Progenitor cell of endocrine pancreas (in vitro differentiated cells): ENCODE measurements at regions not wholly inside any gene's neighbourhood (a gene's known extent, or its start where the extent isn't known, plus 50 kb on each side); places are given as distances from the start of the nearest gene placed in this dataset.
"Not testable (repeated sequence)": the region's sequence is repeated elsewhere in the genome, so short reads cannot be mapped to it uniquely, and the experiment has no call there.

Experiments
- DNase-seq: peaks from one replicate; pipeline ENCODE4 v3.0.0; 2021; ENCODE audit warnings: low spot score; ENCODE audit not compliant: unreplicated experiment
- H3K27ac Mint-ChIP-seq: 2 replicates; pipeline ENCODE4 v1.8.0; 2021; ENCODE audit warnings: mild to moderate bottlenecking, moderate library complexity, mixed read lengths
- H3K27me3 Mint-ChIP-seq: 2 replicates; pipeline ENCODE4 v1.8.0; 2021; ENCODE audit warnings: mixed read lengths
- H3K36me3 Mint-ChIP-seq: 2 replicates; pipeline ENCODE4 v1.8.0; 2022; ENCODE audit warnings: mixed read lengths; ENCODE audit not compliant: insufficient read depth
- H3K4me1 Mint-ChIP-seq: 2 replicates; pipeline ENCODE4 v1.8.0; 2021; ENCODE audit warnings: low read depth, mixed read lengths
- H3K4me3 Mint-ChIP-seq: 2 replicates; pipeline ENCODE4 v1.8.0; 2021; ENCODE audit warnings: low read depth, mild to moderate bottlenecking, moderate library complexity, mixed read lengths
- H3K9me3 Mint-ChIP-seq: 2 replicates; pipeline ENCODE4 v1.8.0; 2021; ENCODE audit warnings: low read depth, mixed read lengths
- CTCF ChIP-seq: fragments of 200-600 bp; sonication (generic); IDR thresholded peaks from one replicate; pipeline ENCODE4 v1.5.0; 2021; ENCODE audit warnings: antibody characterized with exemption, mild to moderate bottlenecking; ENCODE audit not compliant: unreplicated experiment

GRCh38 chr10:33481184-33481583, 146.7 kb upstream of the NRP1 start:
- no peak for TF ChIP-seq CTCF
- Mint-ChIP-seq H3K36me3 (no peaks in the 10 kb centered on the region), H3K4me3 (no peak overlapping the region), H3K9me3 (peaks cover 5% of the 10 kb centered on the region), H3K4me1 (peaks cover 20% of the 10 kb centered on the region), H3K27ac (no peak overlapping the region), H3K27me3 (no peaks in the 10 kb centered on the region)
- DNase-seq: no peak

GRCh38 chr10:33480417-33480816, 145.9 kb upstream of the NRP1 start:
- not testable (repeated sequence) for H3K27me3 Mint-ChIP-seq, DNase-seq, H3K36me3 Mint-ChIP-seq

GRCh38 chr10:33478675-33479125, 144.2 kb upstream of the NRP1 start:
- no peak for TF ChIP-seq CTCF
- Mint-ChIP-seq H3K27ac (no peak overlapping the region), H3K9me3 (peaks cover 7% of the 10 kb centered on the region), H3K36me3 (no peaks in the 10 kb centered on the region), H3K4me1 (peaks cover 18% of the 10 kb centered on the region), H3K4me3 (no peak overlapping the region), H3K27me3 (no peaks in the 10 kb centered on the region)
- DNase-seq: no peak

More at GRCh38 chr10:33480417-33480816, 145.9 kb upstream of the NRP1 start:
- H3K4me1 Mint-ChIP-seq: peaks cover 20% of the 10 kb centered on the region
- not testable (repeated sequence) for H3K4me3 Mint-ChIP-seq, H3K27ac Mint-ChIP-seq, H3K9me3 Mint-ChIP-seq

GRCh38 chr10:33478089-33478674, 143.7 kb upstream of the NRP1 start:
- Mint-ChIP-seq H3K4me3 (no peak overlapping the region), H3K9me3 (peaks cover 7% of the 10 kb centered on the region)
- TF ChIP-seq CTCF: no peak

GRCh38 chr10:33477291-33478088, 143.0 kb upstream of the NRP1 start:
- no peak for TF ChIP-seq CTCF
- Mint-ChIP-seq H3K4me3 (no peak overlapping the region), H3K4me1 (peaks cover 14% of the 10 kb centered on the region), H3K9me3 (peaks cover 7% of the 10 kb centered on the region), H3K27me3 (no peaks in the 10 kb centered on the region), H3K36me3 (no peaks in the 10 kb centered on the region), H3K27ac (no peak overlapping the region)
- no peak for DNase-seq

More at GRCh38 chr10:33478089-33478674, 143.7 kb upstream of the NRP1 start:
- H3K27me3 Mint-ChIP-seq: no peaks in the 10 kb centered on the region
- no peak for DNase-seq
- H3K27ac Mint-ChIP-seq: no peak overlapping the region
- peaks cover 14% of the 10 kb centered on the region for H3K4me1 Mint-ChIP-seq
- no peaks in the 10 kb centered on the region for H3K36me3 Mint-ChIP-seq
